ENCODE measurements at regions not wholly inside any gene's neighbourhood (a gene's known extent, or its start where the extent isn't known, plus 50 kb on each side); places are given as distances from the start of the nearest gene placed in this dataset.

- Histone ChIP-seq H3K23ac (ENCODE audit: low read length) (no peak overlapping the region), H3K79me2 (ENCODE audit: control insufficient read depth, insufficient read depth, low read length, poor library complexity) (no peaks in the 10 kb centered on the region), H3K9ac (ENCODE audit: low read length) (no peak overlapping the region), H3K4me3 (ENCODE audit: low read depth, low read length) (no peak overlapping the region), H2BK5ac (ENCODE audit: low read depth, low read length, poor library complexity) (no peak overlapping the region), H3K4ac (ENCODE audit: low read depth, low read length) (no peak overlapping the region), H3K4me1 (ENCODE audit: control insufficient read depth in 1 of 2, insufficient read depth in 2 of 2, low read length in 2 of 2) (no peaks in the 10 kb centered on the region), H3K27me3 (ENCODE audit: insufficient read depth, low read length) (no peaks in the 10 kb centered on the region), H3K18ac (ENCODE audit: low read length) (no peak overlapping the region), H3K36me3 (ENCODE audit: control insufficient read depth in 1 of 2, insufficient read depth in 2 of 2, low read length in 2 of 2) (no peaks in the 10 kb centered on the region), H3K4me2 (ENCODE audit: low read length) (no peak overlapping the region), H3K27ac (ENCODE audit: low read depth, low read length) (no peak overlapping the region), H3K9me3 (ENCODE audit: insufficient read depth, low read depth, low read length) (no peaks in the 10 kb centered on the region), H4K12ac (ENCODE audit: low read depth, low read length) (no peak overlapping the region), H2AFZ (ENCODE audit: insufficient read depth, low read length, poor library complexity) (no peak overlapping the region), H4K8ac (ENCODE audit: low read depth, low read length) (no peak overlapping the region), H4K91ac (ENCODE audit: low read depth, low read length) (no peak overlapping the region), H2BK12ac (ENCODE audit: low read length) (no peak overlapping the region), H2AK5ac (ENCODE audit: low read length) (no peak overlapping the region), H2BK120ac (ENCODE audit: insufficient read depth, low read length, poor library complexity) (no peak overlapping the region), H3K79me1 (ENCODE audit: low read length) (no peaks in the 10 kb centered on the region), H3K14ac (ENCODE audit: low read length) (no peak overlapping the region)
- WGBS (ENCODE audit: extremely low coverage, insufficient coverage, insufficient read length): no CpG with 5 or more reads among the region's 4 CpGs
- no peak for DNase-seq
Measured at GRCh38 chr16:7278636-7279035, 54.0 kb upstream of the RBFOX1 start.

- Histone ChIP-seq H2BK12ac (ENCODE audit: low read length) (no peak overlapping the region), H3K4me3 (ENCODE audit: low read depth, low read length) (no peak overlapping the region), H3K36me3 (ENCODE audit: control insufficient read depth in 1 of 2, insufficient read depth in 2 of 2, low read length in 2 of 2) (no peaks in the 10 kb centered on the region), H2AFZ (ENCODE audit: insufficient read depth, low read length, poor library complexity) (no peak overlapping the region), H3K18ac (ENCODE audit: low read length) (no peak overlapping the region), H3K27me3 (ENCODE audit: insufficient read depth, low read length) (no peaks in the 10 kb centered on the region), H3K79me2 (ENCODE audit: control insufficient read depth, insufficient read depth, low read length, poor library complexity) (no peaks in the 10 kb centered on the region), H3K4me1 (ENCODE audit: control insufficient read depth in 1 of 2, insufficient read depth in 2 of 2, low read length in 2 of 2) (no peaks in the 10 kb centered on the region), H3K9me3 (ENCODE audit: insufficient read depth, low read depth, low read length) (no peaks in the 10 kb centered on the region), H2BK120ac (ENCODE audit: insufficient read depth, low read length, poor library complexity) (no peak overlapping the region), H4K8ac (ENCODE audit: low read depth, low read length) (no peak overlapping the region), H2BK5ac (ENCODE audit: low read depth, low read length, poor library complexity) (no peak overlapping the region), H4K91ac (ENCODE audit: low read depth, low read length) (no peak overlapping the region), H4K12ac (ENCODE audit: low read depth, low read length) (no peak overlapping the region), H2AK5ac (ENCODE audit: low read length) (no peak overlapping the region), H3K9ac (ENCODE audit: low read length) (no peak overlapping the region), H3K4me2 (ENCODE audit: low read length) (no peak overlapping the region), H3K79me1 (ENCODE audit: low read length) (no peaks in the 10 kb centered on the region), H3K27ac (ENCODE audit: low read depth, low read length) (no peak overlapping the region), H3K4ac (ENCODE audit: low read depth, low read length) (no peak overlapping the region), H3K23ac (ENCODE audit: low read length) (no peak overlapping the region), H3K14ac (ENCODE audit: low read length) (no peak overlapping the region)
- WGBS (ENCODE audit: extremely low coverage, insufficient coverage, insufficient read length): 83% methylated on average over 1 of the region's 4 CpGs
- DNase-seq: no peak
Measured at GRCh38 chr16:7272567-7273158, 60.0 kb upstream of the RBFOX1 start.

GRCh38 chr16:7271486-7271885 is 61.2 kb upstream of the RBFOX1 start:
- whole genome bisulfite sequencing (ENCODE audit: extremely low coverage, insufficient coverage, insufficient read length): no CpG with 5 or more reads among the region's 5 CpGs

GRCh38 chr16:7270823-7271222 is 61.8 kb upstream of the RBFOX1 start:
- Histone ChIP-seq H3K27me3 (ENCODE audit: insufficient read depth, low read length) (no peaks in the 10 kb centered on the region), H2AK5ac (ENCODE audit: low read length) (no peak overlapping the region), H3K79me1 (ENCODE audit: low read length) (no peaks in the 10 kb centered on the region), H4K8ac (ENCODE audit: low read depth, low read length) (no peak overlapping the region), H4K91ac (ENCODE audit: low read depth, low read length) (no peak overlapping the region), H3K4me3 (ENCODE audit: low read depth, low read length) (no peak overlapping the region), H2BK5ac (ENCODE audit: low read depth, low read length, poor library complexity) (no peak overlapping the region), H3K79me2 (ENCODE audit: control insufficient read depth, insufficient read depth, low read length, poor library complexity) (no peaks in the 10 kb centered on the region), H2BK12ac (ENCODE audit: low read length) (no peak overlapping the region), H3K27ac (ENCODE audit: low read depth, low read length) (no peak overlapping the region), H3K14ac (ENCODE audit: low read length) (no peak overlapping the region), H3K36me3 (ENCODE audit: control insufficient read depth in 1 of 2, insufficient read depth in 2 of 2, low read length in 2 of 2) (no peaks in the 10 kb centered on the region), H3K9ac (ENCODE audit: low read length) (no peak overlapping the region), H3K18ac (ENCODE audit: low read length) (no peak overlapping the region), H3K23ac (ENCODE audit: low read length) (no peak overlapping the region), H3K4ac (ENCODE audit: low read depth, low read length) (no peak overlapping the region), H2BK120ac (ENCODE audit: insufficient read depth, low read length, poor library complexity) (no peak overlapping the region), H3K4me2 (ENCODE audit: low read length) (no peak overlapping the region), H2AFZ (ENCODE audit: insufficient read depth, low read length, poor library complexity) (no peak overlapping the region), H3K9me3 (ENCODE audit: insufficient read depth, low read depth, low read length) (peaks cover 2% of the 10 kb centered on the region), H4K12ac (ENCODE audit: low read depth, low read length) (no peak overlapping the region), H3K4me1 (ENCODE audit: control insufficient read depth in 1 of 2, insufficient read depth in 2 of 2, low read length in 2 of 2) (no peaks in the 10 kb centered on the region)
- no CpG with 5 or more reads among the region's 3 CpGs for WGBS (ENCODE audit: extremely low coverage, insufficient coverage, insufficient read length)
- DNase-seq: no peak

More at GRCh38 chr16:7271486-7271885, 61.2 kb upstream of the RBFOX1 start:
- Histone ChIP-seq H3K27me3 (ENCODE audit: insufficient read depth, low read length) (no peaks in the 10 kb centered on the region), H3K4ac (ENCODE audit: low read depth, low read length) (no peak overlapping the region), H2BK120ac (ENCODE audit: insufficient read depth, low read length, poor library complexity) (no peak overlapping the region), H3K4me2 (ENCODE audit: low read length) (no peak overlapping the region), H3K79me1 (ENCODE audit: low read length) (no peaks in the 10 kb centered on the region), H3K4me3 (ENCODE audit: low read depth, low read length) (no peak overlapping the region), H3K79me2 (ENCODE audit: control insufficient read depth, insufficient read depth, low read length, poor library complexity) (no peaks in the 10 kb centered on the region), H2AK5ac (ENCODE audit: low read length) (no peak overlapping the region), H2BK5ac (ENCODE audit: low read depth, low read length, poor library complexity) (no peak overlapping the region), H4K12ac (ENCODE audit: low read depth, low read length) (no peak overlapping the region), H4K91ac (ENCODE audit: low read depth, low read length) (no peak overlapping the region), H3K9ac (ENCODE audit: low read length) (no peak overlapping the region), H2BK12ac (ENCODE audit: low read length) (no peak overlapping the region), H4K8ac (ENCODE audit: low read depth, low read length) (no peak overlapping the region), H3K36me3 (ENCODE audit: control insufficient read depth in 1 of 2, insufficient read depth in 2 of 2, low read length in 2 of 2) (no peaks in the 10 kb centered on the region), H3K14ac (ENCODE audit: low read length) (no peak overlapping the region), H3K4me1 (ENCODE audit: control insufficient read depth in 1 of 2, insufficient read depth in 2 of 2, low read length in 2 of 2) (no peaks in the 10 kb centered on the region), H3K23ac (ENCODE audit: low read length) (no peak overlapping the region), H3K18ac (ENCODE audit: low read length) (no peak overlapping the region), H3K9me3 (ENCODE audit: insufficient read depth, low read depth, low read length) (no peaks in the 10 kb centered on the region), H2AFZ (ENCODE audit: insufficient read depth, low read length, poor library complexity) (no peak overlapping the region), H3K27ac (ENCODE audit: low read depth, low read length) (no peak overlapping the region)
- DNase-seq: no peak
